Brain microvascular endothelial cell (primary cell): ENCODE measurements at regions not wholly inside any gene's neighbourhood (a gene's known extent, or its start where the extent isn't known, plus 50 kb on each side); places are given as distances from the start of the nearest gene placed in this dataset.
"Not testable (repeated sequence)": the region's sequence is repeated elsewhere in the genome, so short reads cannot be mapped to it uniquely, and the experiment has no call there.

ENCODE experiments used
- DNase-seq: peaks from one replicate; pipeline ENCODE4 v3.0.0-alpha.2; 2020
- H3K27ac ChIP-seq: fragments of 250-450 bp; sonication (Bioruptor Pico); 2 replicates; pipeline ENCODE4 v1.5.1; 2020; ENCODE audit warnings: mild to moderate bottlenecking, moderate library complexity
- H3K27me3 ChIP-seq: fragments of 250-450 bp; sonication (Bioruptor Pico); replicated peaks from 2 replicates; pipeline ENCODE4 v1.5.1; 2020; ENCODE audit warnings: mild to moderate bottlenecking
- H3K36me3 ChIP-seq: fragments of 250-450 bp; sonication (Bioruptor Pico); replicated peaks from 2 replicates; pipeline ENCODE4 v1.5.1; 2020; ENCODE audit warnings: mild to moderate bottlenecking
- H3K4me3 ChIP-seq: 2 replicates; pipeline ENCODE4 v1.5.1; 2011; ENCODE audit warnings: low read depth, mild to moderate bottlenecking, control low read depth, low read length, moderate library complexity
- CTCF ChIP-seq: IDR thresholded peaks from 2 replicates; pipeline ENCODE4 v1.5.1; 2011; ENCODE audit warnings: low read depth, mild to moderate bottlenecking, moderate library complexity, low read length, control low read depth, inconsistent platforms; ENCODE audit errors: missing control alignments
- in situ Hi-C: cut with HindIII; loops from 2 replicates; pipeline ENCODE4 v1.10.0; 2017; ENCODE audit warnings: low sequenced_read_pairs, low pct_ligation_motif_present

GRCh38 chr3:124364317-124365020, 365.8 kb upstream of the UMPS start:
- Histone ChIP-seq H3K4me3 (no peak overlapping the region), H3K27ac (no peak overlapping the region), H3K27me3 (no peaks in the 10 kb centered on the region), H3K36me3 (no peaks in the 10 kb centered on the region)
- DNase-seq, result no peak
- TF ChIP-seq CTCF, result no peak
- in situ Hi-C loops, result no loop called here

GRCh38 chr3:124366655-124367054, 363.6 kb upstream of the UMPS start:
- H3K36me3 ChIP-seq, DNase-seq, H3K4me3 ChIP-seq, H3K27me3 ChIP-seq, H3K27ac ChIP-seq, in situ Hi-C loops: not testable (repeated sequence)

GRCh38 chr3:124372775-124373174, 357.5 kb upstream of the UMPS start:
- H3K27me3 ChIP-seq, result no peaks in the 10 kb centered on the region
- no peaks in the 10 kb centered on the region for H3K36me3 ChIP-seq
- H3K27ac ChIP-seq, result no peak overlapping the region
- in situ Hi-C loops, result no loop called here
- DNase-seq, result no peak
- TF ChIP-seq CTCF, result no peak
- no peak overlapping the region for H3K4me3 ChIP-seq

GRCh38 chr3:124373524-124373923, 356.7 kb upstream of the UMPS start:
- H3K36me3 ChIP-seq, result no peaks in the 10 kb centered on the region
- no peak for TF ChIP-seq CTCF
- in situ Hi-C loops, result no loop called here
- DNase-seq, result no peak
- no peaks in the 10 kb centered on the region for H3K27me3 ChIP-seq
- no peak overlapping the region for H3K27ac ChIP-seq
- no peak overlapping the region for H3K4me3 ChIP-seq

GRCh38 chr3:124374583-124374982, 355.7 kb upstream of the UMPS start:
- DNase-seq, result no peak
- no peaks in the 10 kb centered on the region for H3K36me3 ChIP-seq
- no peak for TF ChIP-seq CTCF
- no peak overlapping the region for H3K27ac ChIP-seq
- H3K27me3 ChIP-seq, result no peaks in the 10 kb centered on the region
- no peak overlapping the region for H3K4me3 ChIP-seq
- in situ Hi-C loops, result no loop called here

DNA sequence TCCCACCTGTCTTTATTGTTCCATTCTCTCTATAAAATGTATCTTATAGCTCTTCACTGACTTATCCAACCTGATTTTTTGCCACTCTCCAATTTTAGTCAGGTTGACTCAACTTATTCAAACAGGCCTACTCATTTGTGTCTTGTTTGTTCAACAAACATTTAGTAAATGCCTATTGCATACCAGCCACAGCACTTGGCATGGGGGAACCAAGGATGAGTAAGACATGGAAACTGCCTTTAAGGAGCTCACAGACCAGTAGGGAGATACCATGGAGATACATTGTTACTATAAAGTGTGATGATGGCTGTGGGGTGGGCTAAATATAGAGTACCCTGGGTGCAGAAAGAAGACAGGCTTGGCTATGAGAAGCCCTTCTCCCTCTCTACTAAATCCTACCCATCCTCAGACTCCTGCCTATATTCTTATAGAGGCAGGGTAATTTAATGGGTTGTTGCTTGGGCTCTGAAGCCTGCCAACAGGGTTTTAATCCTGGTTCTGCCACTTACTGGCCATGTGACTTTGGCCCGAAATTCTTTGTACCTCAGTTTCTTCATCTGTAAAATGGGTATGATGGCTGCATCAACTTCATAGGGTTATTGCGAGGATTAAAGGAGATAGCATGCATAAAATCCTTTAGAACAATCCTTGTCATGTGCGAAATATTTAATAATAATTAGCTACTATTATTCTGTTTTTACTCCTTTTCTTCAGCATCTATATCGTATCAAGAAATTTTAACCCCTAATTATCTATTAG, 348.5 kb upstream of the UMPS start:
- Histone ChIP-seq H3K36me3 (no peaks in the 10 kb centered on the region), H3K27me3 (no peaks in the 10 kb centered on the region), H3K27ac (no peak overlapping the region), H3K4me3 (no peak overlapping the region)
- DNase-seq, result no peak
- in situ Hi-C loops, result no loop called here
- no peak for TF ChIP-seq CTCF
